Ascending aorta (tissue), 2 donors: ENCODE measurements at regions not wholly inside any gene's neighbourhood (a gene's known extent, or its start where the extent isn't known, plus 50 kb on each side); places are given as distances from the start of the nearest gene placed in this dataset.
A peak's percentile ranks its signal among the peaks of the same experiment; 100 is the strongest.

ENCODE experiments used
- DNase-seq, 2 donors: peaks; one replicate each; pipeline ENCODE4 v3.0.0-alpha.2; 2019; ENCODE audit warnings: low spot score in 2 of 2
- H3K27ac ChIP-seq, 2 donors: fragments of 200-600 bp; sonication (generic); one replicate each; pipeline ENCODE4 v1.5.1; 2016 to 2017; ENCODE audit warnings: mild to moderate bottlenecking in 1 of 2
- H3K27me3 ChIP-seq: fragments of 200-600 bp; sonication (generic); one replicate; pipeline ENCODE4 v1.5.1; 2017
- H3K36me3 ChIP-seq, 2 donors: fragments of 200-600 bp; sonication (generic); one replicate each; pipeline ENCODE4 v1.5.1; 2016
- H3K4me1 ChIP-seq, 2 donors: fragments of 200-600 bp; sonication (generic); one replicate each; pipeline ENCODE4 v1.5.1; 2016 to 2017; ENCODE audit warnings: mild to moderate bottlenecking in 1 of 2
- H3K4me3 ChIP-seq, 2 donors: fragments of 200-600 bp; sonication (generic); one replicate each; pipeline ENCODE4 v1.5.1; 2016 to 2017; ENCODE audit warnings: mild to moderate bottlenecking in 1 of 2
- H3K9me3 ChIP-seq, 2 donors: fragments of 200-600 bp; sonication (generic); one replicate each; pipeline ENCODE4 v1.5.1; 2016
- CTCF ChIP-seq, 3 experiments: fragments of 200-600 bp in 2 of 3; fragments of 450-650 bp in 1 of 3; sonication (generic) in 2 of 3; IDR thresholded peaks; one replicate each; pipeline ENCODE4 v1.5.1; 2016 to 2019; ENCODE audit warnings: antibody characterized with exemption in 3 of 3, mild to moderate bottlenecking in 1 of 3, moderate library complexity in 1 of 3
- intact Hi-C: fragments of 100-400 bp; cut with DNase I; formaldehyde crosslinking; loops from one replicate; pipeline ENCODE4 v1.15.1; 2023

- no peaks in the 10 kb centered on the region for H3K36me3 ChIP-seq
- peak overlapping the region in 1 of 2 donors; percentile 38 for H3K4me3 ChIP-seq
- H3K9me3 ChIP-seq: no peaks in the 10 kb centered on the region
- no peaks in the 10 kb centered on the region for H3K27me3 ChIP-seq
- intact Hi-C loops: no loop called here
- no peak overlapping the region for H3K27ac ChIP-seq
- DNase-seq: no peak
- no peak for TF ChIP-seq CTCF (IDR thresholded peaks at IDR 0.05)
- peaks cover 0 to 2% of the 10 kb centered on the region in 2 donors for H3K4me1 ChIP-seq
Observed at GRCh38 chr4:125994430-125994829, 679.7 kb downstream of the FAT4 start.

- Histone ChIP-seq H3K4me1 (no peaks in the 10 kb centered on the region), H3K27me3 (no peaks in the 10 kb centered on the region), H3K4me3 (no peak overlapping the region), H3K9me3 (no peaks in the 10 kb centered on the region), H3K27ac (no peak overlapping the region), H3K36me3 (no peaks in the 10 kb centered on the region)
- no peak for TF ChIP-seq CTCF (IDR thresholded peaks at IDR 0.05)
- intact Hi-C loops: no loop called here
- no peak for DNase-seq
Observed at GRCh38 chr4:126004941-126005340, 690.2 kb downstream of the FAT4 start.

GRCh38 chr4:126007142-126007541 lies 692.4 kb downstream of the FAT4 start:
- DNase-seq: no peak
- Histone ChIP-seq H3K4me3 (no peak overlapping the region), H3K27ac (no peak overlapping the region), H3K27me3 (no peaks in the 10 kb centered on the region), H3K9me3 (no peaks in the 10 kb centered on the region), H3K36me3 (no peaks in the 10 kb centered on the region), H3K4me1 (no peaks in the 10 kb centered on the region)
- TF ChIP-seq CTCF (IDR thresholded peaks at IDR 0.05): no peak
- intact Hi-C loops: no loop called here

GRCh38 chr4:126012691-126013290 lies 698.0 kb downstream of the FAT4 start:
- DNase-seq: no peak
- Histone ChIP-seq H3K36me3 (no peaks in the 10 kb centered on the region), H3K27me3 (no peaks in the 10 kb centered on the region), H3K9me3 (no peaks in the 10 kb centered on the region), H3K27ac (no peak overlapping the region), H3K4me3 (no peak overlapping the region), H3K4me1 (no peaks in the 10 kb centered on the region)
- no peak for TF ChIP-seq CTCF (IDR thresholded peaks at IDR 0.05)
- intact Hi-C loops: no loop called here

- Histone ChIP-seq H3K4me3 (no peak overlapping the region), H3K27ac (no peak overlapping the region), H3K9me3 (no peaks in the 10 kb centered on the region), H3K4me1 (no peaks in the 10 kb centered on the region), H3K27me3 (no peaks in the 10 kb centered on the region), H3K36me3 (no peaks in the 10 kb centered on the region)
- no peak for DNase-seq
- intact Hi-C loops: no loop called here
- no peak for TF ChIP-seq CTCF (IDR thresholded peaks at IDR 0.05)
Observed at GRCh38 chr4:126018274-126018673, 703.5 kb downstream of the FAT4 start.

GRCh38 chr4:126023896-126024295 lies 709.1 kb downstream of the FAT4 start:
- intact Hi-C loops: no loop called here
- TF ChIP-seq CTCF (IDR thresholded peaks at IDR 0.05): no peak
- Histone ChIP-seq H3K4me3 (no peak overlapping the region), H3K27ac (no peak overlapping the region), H3K27me3 (no peaks in the 10 kb centered on the region), H3K4me1 (peaks cover 0 to 6% of the 10 kb centered on the region in 2 donors), H3K9me3 (no peaks in the 10 kb centered on the region), H3K36me3 (no peaks in the 10 kb centered on the region)
- no peak for DNase-seq
